Erythroblast (primary cell): ENCODE measurements at regions not wholly inside any gene's neighbourhood (a gene's known extent, or its start where the extent isn't known, plus 50 kb on each side); places are given as distances from the start of the nearest gene placed in this dataset.

Experiments
- DNase-seq, 2 experiments: peaks; one replicate each; lab custom pipeline; 2025; lab: John Stamatoyannopoulos, UW
- GATA1 ChIP-seq: IDR thresholded peaks from 2 replicates; pipeline ENCODE4 v1.6.1; 2011; ENCODE audit warnings: low read depth, mild to moderate bottlenecking, control low read depth, low read length, moderate library complexity
- POLR2A ChIP-seq: IDR thresholded peaks from 2 replicates; pipeline ENCODE4 v1.6.1; 2011; ENCODE audit warnings: mild to moderate bottlenecking, low read length

- DNase-seq: no peak
- no peak for TF ChIP-seq POLR2A
- TF ChIP-seq GATA1: no peak
Measured at GRCh38 chr6:25118038-25118437, 161.1 kb upstream of the CARMIL1 start.

GRCh38 chr6:25121186-25121585 is 158.0 kb upstream of the CARMIL1 start:
- TF ChIP-seq GATA1 (no peak), POLR2A (no peak)
- DNase-seq: no peak

GRCh38 chr6:25122001-25122400 is 157.2 kb upstream of the CARMIL1 start:
- no peak for DNase-seq
- TF ChIP-seq POLR2A (no peak), GATA1 (no peak)

- TF ChIP-seq POLR2A (no peak), GATA1 (no peak)
Measured at GRCh38 chr6:25122622-25123237, 156.4 kb upstream of the CARMIL1 start.

GRCh38 chr6:25124216-25124715 is 154.9 kb upstream of the CARMIL1 start:
- TF ChIP-seq GATA1: no peak
- TF ChIP-seq POLR2A: no peak
- no peak for DNase-seq

More at GRCh38 chr6:25122622-25123237, 156.4 kb upstream of the CARMIL1 start:
- no peak for DNase-seq

GRCh38 chr6:25125736-25126135 is 153.4 kb upstream of the CARMIL1 start:
- no peak for TF ChIP-seq GATA1
- no peak for TF ChIP-seq POLR2A
- no peak for DNase-seq

- no peak for TF ChIP-seq GATA1
- TF ChIP-seq POLR2A: no peak
- DNase-seq: no peak
Measured at GRCh38 chr6:25127076-25127837, 151.9 kb upstream of the CARMIL1 start.

- TF ChIP-seq GATA1: no peak
- no peak for TF ChIP-seq POLR2A
Measured at GRCh38 chr6:25130518-25130917, 148.7 kb upstream of the CARMIL1 start.

GRCh38 chr6:25132934-25133333 is 146.2 kb upstream of the CARMIL1 start:
- DNase-seq: peak in 1 of 2 experiments; percentile 4
- TF ChIP-seq GATA1 (no peak), POLR2A (no peak)

More at GRCh38 chr6:25130518-25130917, 148.7 kb upstream of the CARMIL1 start:
- DNase-seq: no peak

- no peak for DNase-seq
- TF ChIP-seq GATA1: no peak
- TF ChIP-seq POLR2A: no peak
Measured at GRCh38 chr6:25133568-25133967, 145.6 kb upstream of the CARMIL1 start.

GRCh38 chr6:25136854-25137253 is 142.3 kb upstream of the CARMIL1 start:
- TF ChIP-seq POLR2A (no peak), GATA1 (no peak)
- peak; percentile 25 to 62 for DNase-seq

GRCh38 chr6:25137480-25137879 is 141.7 kb upstream of the CARMIL1 start:
- no peak for TF ChIP-seq POLR2A
- TF ChIP-seq GATA1: no peak
- peak; percentile 54 to 71 for DNase-seq

- DNase-seq: no peak
Measured at GRCh38 chr6:25137916-25138232, 141.3 kb upstream of the CARMIL1 start.

GRCh38 chr6:25138233-25138933 is 140.8 kb upstream of the CARMIL1 start:
- no peak for TF ChIP-seq GATA1
- peak; percentile 81 for TF ChIP-seq POLR2A
- DNase-seq: peak; percentile 76 to 84

More at GRCh38 chr6:25137916-25138232, 141.3 kb upstream of the CARMIL1 start:
- TF ChIP-seq GATA1: no peak
- TF ChIP-seq POLR2A: no peak
